HepG2 (cell line): ENCODE measurements at regions not wholly inside any gene's neighbourhood (a gene's known extent, or its start where the extent isn't known, plus 50 kb on each side); places are given as distances from the start of the nearest gene placed in this dataset.
"Not testable (repeated sequence)": the region's sequence is repeated elsewhere in the genome, so short reads cannot be mapped to it uniquely, and the experiment has no call there.

Experiments used
- ATAC-seq: fragments of 200-7000 bp; cut with Tn5 transposase; 3 replicates; pipeline ENCODE4 v1.9.1; 2020; ENCODE audit warnings: mild to moderate bottlenecking, moderate library complexity
- BruUV-seq: library from RNA; stranded (reverse); fragments of 400-500 nt; replicated peaks from 2 replicates; lab custom pipeline; 2021; lab: Mats Ljungman, UMichigan
- CTCF ChIA-PET: fragments of 300-600 bp; formaldehyde crosslinking; extraction: SDS; loops from one replicate; lab custom pipeline; 2021; ENCODE audit warnings: low total read pairs, inconsistent platforms, low intra/inter-chr PET ratio; lab: Yijun Ruan, JAX
- POLR2A ChIA-PET: fragments of 350-600 bp; sonication (Branson Sonifier 250); formaldehyde crosslinking; loops from one replicate; lab custom pipeline; 2020; ENCODE audit warnings: antibody characterized with exemption, inconsistent platforms; lab: Yijun Ruan, JAX
- DNase-seq: peaks from one replicate; pipeline ENCODE4 v3.0.0-alpha.2; 2015; ENCODE audit warnings: low spot score
- FAIRE-seq: peaks from 3 replicates; lab custom pipeline; 2011; peaks lifted over from hg19 to GRCh38; lab: Jason Lieb, UNC
- H2AFZ ChIP-seq: one replicate; pipeline ENCODE4 v1.6.1; 2011; ENCODE audit warnings: low read length, inconsistent platforms
- H3K27ac ChIP-seq: fragments of 300-600 bp; 3 replicates; pipeline ENCODE4 v1.8.0; 2011; ENCODE audit warnings: mixed run types, mild to moderate bottlenecking, mixed read lengths, low read length, inconsistent platforms; ENCODE audit not compliant: insufficient read depth; ENCODE audit errors: extremely low read length
- H3K27me3 ChIP-seq, 2 experiments: fragments of 200-600 bp in 1 of 2; 2 replicates in 1 of 2; 3 replicates in 1 of 2; pipeline versions ENCODE4 v1.6.0 to v1.8.0; 2011; ENCODE audit warnings: low read length in 2 of 2, mild to moderate bottlenecking in 2 of 2, moderate library complexity in 2 of 2, inconsistent platforms in 1 of 2; ENCODE audit not compliant: insufficient read depth in 2 of 2, control insufficient read depth in 1 of 2
- H3K36me3 ChIP-seq, 2 experiments: fragments of 200-600 bp in 1 of 2; replicated peaks in 1 of 2; 2 replicates in 1 of 2; 3 replicates in 1 of 2; pipeline versions ENCODE4 v1.5.1 to v1.8.0; 2011; ENCODE audit warnings: low read length in 2 of 2, inconsistent platforms in 1 of 2; ENCODE audit not compliant: insufficient read depth in 2 of 2, control insufficient read depth in 1 of 2
- H3K4me1 ChIP-seq: 2 replicates; pipeline ENCODE4 v1.5.1; 2012; ENCODE audit warnings: low read length, inconsistent platforms; ENCODE audit not compliant: insufficient read depth
- H3K4me2 ChIP-seq: 2 replicates; pipeline ENCODE4 v1.6.0; 2011; ENCODE audit warnings: low read depth, low read length, inconsistent platforms
- H3K4me3 ChIP-seq, 3 experiments: fragments of 200-600 bp in 1 of 3; sonication (generic), shearing (Covaris generic) in 1 of 3; replicated peaks in 1 of 3; 2 replicates each; pipeline ENCODE4 v1.5.1; 2011 to 2016; ENCODE audit warnings: low read length in 3 of 3, inconsistent platforms in 2 of 3, low read depth in 2 of 3, mild to moderate bottlenecking in 2 of 3, control low read depth in 1 of 3, mixed read lengths in 1 of 3; ENCODE audit not compliant: insufficient read depth in 1 of 3
- H3K79me2 ChIP-seq: one replicate; pipeline ENCODE4 v1.6.1; 2011; ENCODE audit warnings: low read length, inconsistent platforms; ENCODE audit not compliant: insufficient read depth
- H3K9ac ChIP-seq: 2 replicates; pipeline ENCODE4 v1.6.0; 2011; ENCODE audit warnings: mild to moderate bottlenecking, low read depth, low read length, inconsistent platforms; ENCODE audit not compliant: insufficient read depth
- H3K9me3 ChIP-seq: 2 replicates; pipeline ENCODE4 v1.5.1; 2012; ENCODE audit warnings: mild to moderate bottlenecking, low read length
- H4K20me1 ChIP-seq: 2 replicates; pipeline ENCODE4 v1.6.0; 2011; ENCODE audit warnings: inconsistent platforms, mild to moderate bottlenecking, low read length, moderate library complexity; ENCODE audit not compliant: insufficient read depth
- ARNTL ChIP-seq: sonication (generic); formaldehyde crosslinking; IDR thresholded peaks from 2 replicates; pipeline ENCODE4 v1.4.0; 2020; ENCODE audit warnings: mild to moderate bottlenecking, missing genetic modification reagents
- MTA1 ChIP-seq: sonication (generic); formaldehyde crosslinking; IDR thresholded peaks from 2 replicates; pipeline ENCODE4 v1.4.0; 2020; ENCODE audit warnings: missing genetic modification reagents, mild to moderate bottlenecking, borderline replicate concordance
- NFYB ChIP-seq: sonication (generic); formaldehyde crosslinking; IDR thresholded peaks from 2 replicates; pipeline ENCODE4 v1.4.0; 2020; ENCODE audit warnings: missing genetic modification reagents
- PHF8 ChIP-seq: sonication (generic); formaldehyde crosslinking; IDR thresholded peaks from 2 replicates; pipeline ENCODE4 v1.5.0; 2020; ENCODE audit warnings: missing genetic modification reagents
- RFX5 ChIP-seq: IDR thresholded peaks from 2 replicates; pipeline ENCODE4 v1.6.1; 2011; ENCODE audit warnings: low read depth, low read length, improper control_type of control experiment
- SCMH1 ChIP-seq: sonication (generic); formaldehyde crosslinking; IDR thresholded peaks from 2 replicates; pipeline ENCODE4 v1.9.0; 2021; ENCODE audit warnings: missing genetic modification reagents, mild to moderate bottlenecking, borderline replicate concordance
- TEAD2 ChIP-seq: sonication (generic); formaldehyde crosslinking; IDR thresholded peaks from 2 replicates; pipeline ENCODE4 v1.9.0; 2021; ENCODE audit warnings: missing genetic modification reagents
- ZNF564 ChIP-seq: sonication (generic); formaldehyde crosslinking; IDR thresholded peaks from 2 replicates; pipeline ENCODE4 v1.8.1; 2023; ENCODE audit warnings: mild to moderate bottlenecking, missing genetic modification reagents
- ZNF619 ChIP-seq: sonication (generic); formaldehyde crosslinking; IDR thresholded peaks from 2 replicates; pipeline ENCODE4 v1.4.0; 2020; ENCODE audit warnings: mild to moderate bottlenecking, missing genetic modification reagents
- WGBS: methylation state at CpG from one replicate; pipeline ENCODE4 v1.1.6; 2017; ENCODE audit warnings: low lambda C conversion rate; 5-methylcytosine and 5-hydroxymethylcytosine counted together
- in situ Hi-C: cut with HindIII; loops from 2 replicates; pipeline ENCODE4 v1.10.0; 2017; ENCODE audit warnings: low pct_unique_long_range_greater_than_20kb; ENCODE audit not compliant: extremely low pct_ligation_motif_present
- intact Hi-C: fragments of 100-400 bp; cut with micrococcal nuclease; formaldehyde crosslinking; loops from one replicate; pipeline ENCODE4 v1.10.0; 2022; ENCODE audit not compliant: unreplicated experiment
- TF ChIP-seq, protein P1 (sequence below): sonication (generic); formaldehyde crosslinking; IDR thresholded peaks from 2 replicates; pipeline ENCODE4 v1.4.0; 2020; ENCODE audit warnings: missing genetic modification reagents

DNA sequence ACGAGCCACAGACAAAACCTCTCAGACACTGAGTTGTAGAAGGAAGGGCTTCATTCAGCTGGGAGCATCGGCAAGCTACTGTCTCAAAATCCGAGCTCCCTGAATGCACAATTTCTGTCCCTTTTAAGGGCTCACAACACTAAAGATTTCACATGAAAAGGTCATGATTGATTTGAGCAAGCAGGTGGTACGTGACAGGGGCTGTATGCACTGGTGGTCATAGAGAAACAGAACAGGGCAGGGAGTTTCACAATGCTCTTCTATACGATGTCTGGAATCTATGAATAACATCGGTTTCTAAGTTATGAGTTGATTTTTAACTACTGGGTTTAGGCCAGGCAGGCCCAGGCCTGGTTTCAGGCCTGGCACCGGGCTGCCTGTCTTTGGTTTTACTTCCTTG lies 124.3 kb upstream of the CCNG1 start:
- H3K9ac ChIP-seq, H2AFZ ChIP-seq, H3K9me3 ChIP-seq, intact Hi-C loops, H3K4me2 ChIP-seq, ATAC-seq, in situ Hi-C loops, H3K27ac ChIP-seq, H3K4me1 ChIP-seq, H3K36me3 ChIP-seq, POLR2A ChIA-PET, H3K4me3 ChIP-seq, DNase-seq, BruUV-seq, FAIRE-seq, CTCF ChIA-PET, H3K27me3 ChIP-seq, H4K20me1 ChIP-seq, H3K79me2 ChIP-seq: not testable (repeated sequence)
- WGBS, result 6% methylated on average over 7 of the region's 7 CpGs

DNA sequence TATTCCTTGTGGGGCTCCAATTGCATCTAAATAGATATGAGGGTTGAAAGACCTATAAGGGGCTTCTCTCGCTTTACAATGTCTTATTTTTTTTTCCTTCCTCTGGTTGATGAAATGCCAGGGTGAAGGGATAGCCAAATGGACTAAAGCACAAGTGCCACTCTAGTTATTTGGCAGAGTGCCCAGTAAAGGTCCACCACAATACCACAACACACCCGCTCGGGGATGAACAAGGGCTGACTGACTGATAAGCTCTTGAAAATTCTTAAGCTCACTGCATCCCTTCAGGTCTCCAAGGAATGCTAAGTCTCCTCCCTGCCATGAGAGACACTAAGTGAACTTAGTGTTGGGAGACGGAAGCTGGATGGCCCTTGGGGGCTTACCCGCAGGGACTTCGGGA lies 121.0 kb upstream of the CCNG1 start:
- ATAC-seq, H3K9me3 ChIP-seq, POLR2A ChIA-PET, BruUV-seq, H2AFZ ChIP-seq, H3K79me2 ChIP-seq, H4K20me1 ChIP-seq, H3K4me2 ChIP-seq, CTCF ChIA-PET, H3K27me3 ChIP-seq, intact Hi-C loops, FAIRE-seq, H3K9ac ChIP-seq, H3K36me3 ChIP-seq, H3K4me3 ChIP-seq, H3K4me1 ChIP-seq, H3K27ac ChIP-seq, DNase-seq, in situ Hi-C loops: not testable (repeated sequence)
- WGBS, result 28% methylated on average over 5 of the region's 6 CpGs

DNA sequence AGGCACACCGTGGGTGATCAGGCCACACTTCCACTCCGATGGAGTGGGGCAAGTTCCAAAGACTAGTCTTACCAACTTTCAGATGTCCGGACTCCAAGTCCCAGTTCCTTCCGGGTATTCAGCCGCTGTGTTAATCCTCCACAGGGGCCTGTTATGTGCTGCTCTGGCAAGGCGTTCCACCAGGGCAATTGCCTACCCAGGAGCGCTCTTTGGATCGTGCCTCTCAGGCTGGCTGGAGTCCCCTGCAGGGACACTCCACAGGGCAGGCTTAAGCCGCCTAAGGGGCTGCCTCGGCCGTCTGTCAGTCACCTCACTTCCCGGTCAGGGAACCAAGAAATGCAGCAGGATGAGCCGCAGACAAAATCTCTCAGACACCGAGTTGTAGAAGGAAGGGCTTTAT lies 118.7 kb upstream of the CCNG1 start:
- no peak overlapping the region for H2AFZ ChIP-seq
- no peak overlapping the region for H3K4me2 ChIP-seq
- 71% methylated on average over 13 of the region's 14 CpGs for WGBS
- H3K36me3 ChIP-seq, result no peaks in the 10 kb centered on the region
- H3K4me1 ChIP-seq, result no peaks in the 10 kb centered on the region
- H3K9me3 ChIP-seq, result no peaks in the 10 kb centered on the region
- no peak overlapping the region for H3K9ac ChIP-seq
- intact Hi-C loops, result no loop called here
- BruUV-seq, result no TSS peak
- no peak for FAIRE-seq
- ChIA-PET CTCF (no interaction called here), POLR2A (no interaction called here)
- H4K20me1 ChIP-seq, result no peaks in the 10 kb centered on the region
- in situ Hi-C loops, result no loop called here
- no peak overlapping the region for H3K4me3 ChIP-seq
- H3K27ac ChIP-seq, result no peak overlapping the region
- H3K27me3 ChIP-seq, result no peaks in the 10 kb centered on the region
- ATAC-seq, result no peak
- no peaks in the 10 kb centered on the region for H3K79me2 ChIP-seq
- no peak for DNase-seq
- TF ChIP-seq, protein P1, sequence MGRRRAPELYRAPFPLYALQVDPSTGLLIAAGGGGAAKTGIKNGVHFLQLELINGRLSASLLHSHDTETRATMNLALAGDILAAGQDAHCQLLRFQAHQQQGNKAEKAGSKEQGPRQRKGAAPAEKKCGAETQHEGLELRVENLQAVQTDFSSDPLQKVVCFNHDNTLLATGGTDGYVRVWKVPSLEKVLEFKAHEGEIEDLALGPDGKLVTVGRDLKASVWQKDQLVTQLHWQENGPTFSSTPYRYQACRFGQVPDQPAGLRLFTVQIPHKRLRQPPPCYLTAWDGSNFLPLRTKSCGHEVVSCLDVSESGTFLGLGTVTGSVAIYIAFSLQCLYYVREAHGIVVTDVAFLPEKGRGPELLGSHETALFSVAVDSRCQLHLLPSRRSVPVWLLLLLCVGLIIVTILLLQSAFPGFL (CRISPR knock-in tag), result no peak
- TF ChIP-seq RFX5 (no peak), NFYB (no peak), MTA1 (CRISPR knock-in tag) (no peak), ZNF619 (no peak), TEAD2 (CRISPR knock-in tag) (no peak), PHF8 (CRISPR knock-in tag) (no peak), ZNF564 (CRISPR knock-in tag) (no peak), SCMH1 (CRISPR knock-in tag) (no peak), ARNTL (CRISPR knock-in tag) (no peak)
